AG10803 (cell line): ENCODE measurements at regions not wholly inside any gene's neighbourhood (a gene's known extent, or its start where the extent isn't known, plus 50 kb on each side); places are given as distances from the start of the nearest gene placed in this dataset.
"Not testable (repeated sequence)": the region's sequence is repeated elsewhere in the genome, so short reads cannot be mapped to it uniquely, and the experiment has no call there.

Experiments
- DNase-seq: peaks from one replicate; pipeline ENCODE4 v3.0.0; 2010; ENCODE audit warnings: low read depth
- H3K4me3 ChIP-seq: 2 replicates; pipeline ENCODE4 v1.5.1; 2011; ENCODE audit warnings: mild to moderate bottlenecking, low read length, control low read depth
- CTCF ChIP-seq: conservative IDR thresholded peaks from 2 replicates; pipeline ENCODE4 v1.5.1; 2011; ENCODE audit warnings: mild to moderate bottlenecking, low read length, control low read depth, inconsistent platforms

- no peak for DNase-seq
- no peak for TF ChIP-seq CTCF
- H3K4me3 ChIP-seq: no peak overlapping the region
These were observed 234.2 kb downstream of the TOX3 start for GRCh38 chr16:52312716-52313115.

- DNase-seq: no peak
- TF ChIP-seq CTCF: no peak
These were observed 237.2 kb downstream of the TOX3 start for GRCh38 chr16:52309446-52310416.

GRCh38 chr16:52308051-52308450 lies 238.9 kb downstream of the TOX3 start:
- DNase-seq: no peak
- no peak for TF ChIP-seq CTCF
- H3K4me3 ChIP-seq: no peak overlapping the region

More at GRCh38 chr16:52309446-52310416, 237.2 kb downstream of the TOX3 start:
- no peak overlapping the region for H3K4me3 ChIP-seq

- DNase-seq: no peak
- no peak for TF ChIP-seq CTCF
- H3K4me3 ChIP-seq: no peak overlapping the region
These were observed 245.9 kb downstream of the TOX3 start for GRCh38 chr16:52301026-52301425.

- no peak overlapping the region for H3K4me3 ChIP-seq
- no peak for TF ChIP-seq CTCF
- no peak for DNase-seq
These were observed 248.2 kb downstream of the TOX3 start for GRCh38 chr16:52298769-52299168.

- DNase-seq, H3K4me3 ChIP-seq: not testable (repeated sequence)
These were observed 250.1 kb downstream of the TOX3 start for GRCh38 chr16:52296706-52297315.

GRCh38 chr16:52296076-52296475 lies 250.9 kb downstream of the TOX3 start:
- TF ChIP-seq CTCF: no peak
- no peak overlapping the region for H3K4me3 ChIP-seq
- DNase-seq: no peak
